IMR-90 (cell line): ENCODE measurements at regions not wholly inside any gene's neighbourhood (a gene's known extent, or its start where the extent isn't known, plus 50 kb on each side); places are given as distances from the start of the nearest gene placed in this dataset.

Source experiments
- ATAC-seq: fragments of 200-7000 bp; cut with Tn5 transposase; 2 replicates; pipeline ENCODE4 v1.9.1; 2020; ENCODE audit warnings: low read depth, mild to moderate bottlenecking, moderate library complexity
- BruUV-seq: library from RNA; stranded (reverse); fragments of 400-500 nt; replicated peaks from 2 replicates; lab custom pipeline; 2021; lab: Mats Ljungman, UMichigan
- CTCF ChIA-PET: fragments of 300-600 bp; formaldehyde crosslinking; extraction: SDS; loops from one replicate; lab custom pipeline; 2021; ENCODE audit warnings: antibody characterized with exemption; lab: Yijun Ruan, JAX
- POLR2A ChIA-PET: fragments of 300-600 bp; sonication (Branson Sonifier 250); formaldehyde crosslinking; loops from one replicate; lab custom pipeline; 2022; ENCODE audit warnings: antibody characterized with exemption; ENCODE audit not compliant: unreplicated experiment; lab: Charles Lee
- DNase-seq: peaks from one replicate; pipeline ENCODE4 v3.0.0; 2013
- H2AFZ ChIP-seq: replicated peaks from 2 replicates; pipeline ENCODE3; 2013; ENCODE audit warnings: low read length, mild to moderate bottlenecking; ENCODE audit not compliant: poor library complexity
- H2AK5ac ChIP-seq: 2 replicates; pipeline ENCODE4 v1.6.1; 2013; ENCODE audit warnings: low read depth, low read length, inconsistent platforms
- H2AK9ac ChIP-seq: replicated peaks from 2 replicates; pipeline ENCODE3; 2013; ENCODE audit warnings: mild to moderate bottlenecking, low read depth, low read length, moderate library complexity; ENCODE audit not compliant: poor library complexity
- H2BK120ac ChIP-seq: 2 replicates; pipeline ENCODE4 v1.6.1; 2013; ENCODE audit warnings: low read depth, low read length, inconsistent platforms
- H2BK15ac ChIP-seq: 3 replicates; pipeline ENCODE4 v1.6.1; 2013; ENCODE audit warnings: low read depth, low read length, inconsistent platforms
- H2BK20ac ChIP-seq: 2 replicates; pipeline ENCODE4 v1.6.1; 2013; ENCODE audit warnings: low read depth, mild to moderate bottlenecking, inconsistent platforms, low read length, moderate library complexity
- H2BK5ac ChIP-seq: 2 replicates; pipeline ENCODE4 v1.6.1; 2013; ENCODE audit warnings: mild to moderate bottlenecking, low read depth, low read length, inconsistent platforms; ENCODE audit not compliant: poor library complexity, severe bottlenecking
- H3K14ac ChIP-seq: replicated peaks from 2 replicates; pipeline ENCODE4 v1.6.1; 2013; ENCODE audit warnings: low read depth, low read length, inconsistent platforms
- H3K18ac ChIP-seq: 2 replicates; pipeline ENCODE4 v1.6.1; 2013; ENCODE audit warnings: low read depth, low read length, control low read depth
- H3K23ac ChIP-seq: 2 replicates; pipeline ENCODE4 v1.6.1; 2013; ENCODE audit warnings: low read depth, low read length, inconsistent platforms
- H3K27ac ChIP-seq: 2 replicates; pipeline ENCODE4 v1.5.1; 2013; ENCODE audit warnings: mild to moderate bottlenecking, control low read depth, low read length; ENCODE audit not compliant: insufficient read depth
- H3K27me3 ChIP-seq: 2 replicates; pipeline ENCODE4 v1.6.1; 2013; ENCODE audit warnings: low read length; ENCODE audit not compliant: control insufficient read depth, insufficient read depth
- H3K36me3 ChIP-seq: 2 replicates; pipeline ENCODE4 v1.6.1; 2013; ENCODE audit warnings: low read length, mixed read lengths; ENCODE audit not compliant: control insufficient read depth, insufficient read depth
- H3K4ac ChIP-seq: 2 replicates; pipeline ENCODE4 v1.6.1; 2013; ENCODE audit warnings: low read depth, low read length, inconsistent platforms
- H3K4me1 ChIP-seq: 2 replicates; pipeline ENCODE4 v1.6.1; 2013; ENCODE audit warnings: low read length, mixed read lengths; ENCODE audit not compliant: control insufficient read depth, insufficient read depth
- H3K4me2 ChIP-seq: 2 replicates; pipeline ENCODE4 v1.6.1; 2013; ENCODE audit warnings: low read depth, mild to moderate bottlenecking, control low read depth, low read length, moderate library complexity
- H3K4me3 ChIP-seq: 2 replicates; pipeline ENCODE4 v1.5.1; 2013; ENCODE audit warnings: low read depth, mild to moderate bottlenecking, control low read depth, low read length, moderate library complexity; ENCODE audit not compliant: insufficient read depth
- H3K56ac ChIP-seq: 2 replicates; pipeline ENCODE4 v1.6.1; 2013; ENCODE audit warnings: low read length, inconsistent platforms; ENCODE audit not compliant: insufficient read depth; ENCODE audit errors: extremely low read depth
- H3K79me1 ChIP-seq, 2 experiments: 2 replicates each; pipeline ENCODE4 v1.6.1; 2013; ENCODE audit warnings: low read length in 2 of 2, inconsistent platforms in 1 of 2, low read depth in 1 of 2
- H3K9ac ChIP-seq: 2 replicates; pipeline ENCODE4 v1.6.1; 2013; ENCODE audit warnings: low read depth, low read length, control low read depth
- H3K9me1 ChIP-seq: 2 replicates; pipeline ENCODE4 v1.6.1; 2013; ENCODE audit warnings: low read length, inconsistent platforms; ENCODE audit not compliant: insufficient read depth
- H3K9me3 ChIP-seq: 2 replicates; pipeline ENCODE4 v1.6.1; 2013; ENCODE audit warnings: low read length; ENCODE audit not compliant: control insufficient read depth, insufficient read depth
- H4K20me1 ChIP-seq: 2 replicates; pipeline ENCODE4 v1.6.1; 2013; ENCODE audit warnings: low read length, inconsistent platforms; ENCODE audit not compliant: insufficient read depth
- H4K5ac ChIP-seq: 2 replicates; pipeline ENCODE4 v1.6.1; 2013; ENCODE audit warnings: mild to moderate bottlenecking, low read depth, low read length, control low read depth
- H4K8ac ChIP-seq, 2 experiments: 2 replicates each; pipeline ENCODE4 v1.6.1; 2013; ENCODE audit warnings: low read depth in 2 of 2, low read length in 2 of 2, control low read depth in 1 of 2, inconsistent platforms in 1 of 2
- H4K91ac ChIP-seq: 2 replicates; pipeline ENCODE4 v1.6.1; 2013; ENCODE audit warnings: low read depth, low read length, inconsistent platforms; ENCODE audit not compliant: insufficient read depth
- BHLHE40 ChIP-seq: fragments of 150-350 bp; IDR thresholded peaks from 2 replicates; pipeline ENCODE4 v1.6.1; 2016; ENCODE audit warnings: mild to moderate bottlenecking, low read depth, low read length
- CEBPB ChIP-seq: IDR thresholded peaks from 2 replicates; pipeline ENCODE4 v1.6.1; 2012; ENCODE audit warnings: low read depth, low read length, improper control_type of control experiment
- CHD1 ChIP-seq: IDR thresholded peaks from 2 replicates; pipeline ENCODE4 v1.6.1; 2012; ENCODE audit warnings: low read depth, low read length, improper control_type of control experiment
- MAFK ChIP-seq: IDR thresholded peaks from 2 replicates; pipeline ENCODE4 v1.6.1; 2012; ENCODE audit warnings: low read depth, low read length, improper control_type of control experiment
- MAZ ChIP-seq: IDR thresholded peaks from 2 replicates; pipeline ENCODE4 v1.6.1; 2012; ENCODE audit warnings: low read depth, mild to moderate bottlenecking, low read length, improper control_type of control experiment, moderate library complexity, borderline replicate concordance
- MXI1 ChIP-seq: IDR thresholded peaks from 2 replicates; pipeline ENCODE4 v1.6.1; 2012; ENCODE audit warnings: low read depth, mild to moderate bottlenecking, low read length, moderate library complexity, borderline replicate concordance
- NFE2L2 ChIP-seq: fragments of 150-350 bp; IDR thresholded peaks from 2 replicates; pipeline ENCODE4 v1.6.1; 2016; ENCODE audit warnings: low read depth, mild to moderate bottlenecking, low read length
- POLR2A ChIP-seq: IDR thresholded peaks from 2 replicates; pipeline ENCODE4 v1.6.1; 2012; ENCODE audit warnings: mild to moderate bottlenecking, low read depth, low read length
- RAD21 ChIP-seq: IDR thresholded peaks from 2 replicates; pipeline ENCODE4 v1.6.1; 2012; ENCODE audit warnings: low read length, improper control_type of control experiment
- RCOR1 ChIP-seq: IDR thresholded peaks from 2 replicates; pipeline ENCODE4 v1.6.1; 2012; ENCODE audit warnings: mild to moderate bottlenecking, low read length, improper control_type of control experiment; ENCODE audit not compliant: insufficient replicate concordance
- RFX5 ChIP-seq: IDR thresholded peaks from 2 replicates; pipeline ENCODE4 v1.8.0; 2012; ENCODE audit warnings: low read depth, mild to moderate bottlenecking, low read length, moderate library complexity
- SMC3 ChIP-seq: fragments of 150-350 bp; IDR thresholded peaks from 2 replicates; pipeline ENCODE4 v1.6.1; 2016; ENCODE audit warnings: low read depth, mild to moderate bottlenecking, antibody characterized with exemption, low read length, moderate library complexity
- WGBS, 2 experiments: methylation state at CpG; one replicate each; pipeline versions ENCODE4 v1.1.5 to v1.1.7; 2013; ENCODE audit warnings: missing lambda C conversion rate in 2 of 2; ENCODE audit not compliant: insufficient read length in 1 of 2; ENCODE audit errors: extremely low coverage in 2 of 2; 5-methylcytosine and 5-hydroxymethylcytosine counted together
- dilution Hi-C: fragments of 300-500 bp; cut with HindIII; formaldehyde crosslinking; loops from one replicate; pipeline ENCODE4 v1.14.3; 2018; ENCODE audit warnings: low sequenced_read_pairs; ENCODE audit not compliant: unreplicated experiment
- in situ Hi-C: fragments of 300-500 bp; cut with MboI; formaldehyde crosslinking; loops from 3 replicates; pipeline ENCODE4 v1.14.3; 2019; ENCODE audit warnings: low sequenced_read_pairs, inconsistent platforms, mixed read lengths
- intact Hi-C: fragments of 100-400 bp; cut with micrococcal nuclease; formaldehyde crosslinking; loops from 2 replicates; pipeline ENCODE4 v1.10.0; 2022
- TF ChIP-seq, protein P1 (sequence below): fragments of 150-350 bp; IDR thresholded peaks from 2 replicates; pipeline ENCODE4 v1.6.1; 2016; ENCODE audit warnings: low read depth, mild to moderate bottlenecking, low read length, moderate library complexity, borderline replicate concordance
- TF ChIP-seq, protein P2 (sequence below): conservative IDR thresholded peaks from 2 replicates; pipeline ENCODE4 v1.5.1; 2012; ENCODE audit warnings: mild to moderate bottlenecking, low read depth, low read length, improper control_type of control experiment

DNA sequence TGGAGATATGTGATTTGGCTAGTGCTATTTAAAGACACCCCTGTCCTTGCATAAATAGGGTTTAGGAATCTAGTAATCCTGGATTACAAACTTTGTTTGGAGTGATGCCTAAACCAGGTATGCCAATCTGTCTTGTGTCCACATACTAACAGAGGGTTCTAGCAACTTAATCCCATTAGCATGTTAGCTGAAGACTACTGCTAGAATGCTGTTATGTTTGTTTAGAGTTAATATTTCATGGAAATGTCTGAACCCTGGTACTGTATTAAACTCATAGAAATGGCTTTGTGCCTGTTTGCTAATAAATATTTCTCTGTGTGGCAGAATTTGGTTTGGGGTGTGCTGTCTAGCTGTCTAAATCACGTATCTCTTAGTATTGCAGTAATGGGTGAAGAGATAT, 150.8 kb downstream of the PFKFB3 start:
- Histone ChIP-seq H3K4me1 (no peaks in the 10 kb centered on the region), H3K9ac (no peak overlapping the region), H4K91ac (no peak overlapping the region), H2BK15ac (no peak overlapping the region), H4K8ac (no peak overlapping the region), H3K27me3 (no peaks in the 10 kb centered on the region), H3K14ac (no peak overlapping the region), H3K4me3 (no peak overlapping the region), H3K56ac (no peak overlapping the region), H3K9me3 (peaks cover 2% of the 10 kb centered on the region; the same call in 1 of the 2 replicates), H3K79me1 (no peaks in the 10 kb centered on the region), H2AK9ac (no peak overlapping the region), H3K23ac (no peak overlapping the region), H4K20me1 (no peaks in the 10 kb centered on the region), H3K4ac (no peak overlapping the region), H3K18ac (no peak overlapping the region), H2BK5ac (no peak overlapping the region), H2AFZ (no peak overlapping the region), H2BK20ac (no peak overlapping the region), H3K36me3 (no peaks in the 10 kb centered on the region), H3K9me1 (no peaks in the 10 kb centered on the region), H2AK5ac (no peak overlapping the region), H3K27ac (no peak overlapping the region), H3K4me2 (no peak overlapping the region), H2BK120ac (no peak overlapping the region), H4K5ac (no peak overlapping the region)
- in situ Hi-C loops = no loop called here
- ChIA-PET POLR2A (no interaction called here), CTCF (no interaction called here)
- DNase-seq = no peak
- ATAC-seq = no peak
- BruUV-seq = no TSS peak
- no CpG with 5 or more reads among the region's 1 CpG for WGBS, 2 experiments
- TF ChIP-seq CEBPB = no peak
- no peak for TF ChIP-seq RFX5
- TF ChIP-seq BHLHE40 = no peak
- TF ChIP-seq MAZ = no peak
- TF ChIP-seq NFE2L2 = no peak
- TF ChIP-seq POLR2A = no peak
- TF ChIP-seq, protein P1, sequence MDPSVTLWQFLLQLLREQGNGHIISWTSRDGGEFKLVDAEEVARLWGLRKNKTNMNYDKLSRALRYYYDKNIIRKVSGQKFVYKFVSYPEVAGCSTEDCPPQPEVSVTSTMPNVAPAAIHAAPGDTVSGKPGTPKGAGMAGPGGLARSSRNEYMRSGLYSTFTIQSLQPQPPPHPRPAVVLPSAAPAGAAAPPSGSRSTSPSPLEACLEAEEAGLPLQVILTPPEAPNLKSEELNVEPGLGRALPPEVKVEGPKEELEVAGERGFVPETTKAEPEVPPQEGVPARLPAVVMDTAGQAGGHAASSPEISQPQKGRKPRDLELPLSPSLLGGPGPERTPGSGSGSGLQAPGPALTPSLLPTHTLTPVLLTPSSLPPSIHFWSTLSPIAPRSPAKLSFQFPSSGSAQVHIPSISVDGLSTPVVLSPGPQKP = no peak
- no peak for TF ChIP-seq SMC3
- TF ChIP-seq, protein P2, sequence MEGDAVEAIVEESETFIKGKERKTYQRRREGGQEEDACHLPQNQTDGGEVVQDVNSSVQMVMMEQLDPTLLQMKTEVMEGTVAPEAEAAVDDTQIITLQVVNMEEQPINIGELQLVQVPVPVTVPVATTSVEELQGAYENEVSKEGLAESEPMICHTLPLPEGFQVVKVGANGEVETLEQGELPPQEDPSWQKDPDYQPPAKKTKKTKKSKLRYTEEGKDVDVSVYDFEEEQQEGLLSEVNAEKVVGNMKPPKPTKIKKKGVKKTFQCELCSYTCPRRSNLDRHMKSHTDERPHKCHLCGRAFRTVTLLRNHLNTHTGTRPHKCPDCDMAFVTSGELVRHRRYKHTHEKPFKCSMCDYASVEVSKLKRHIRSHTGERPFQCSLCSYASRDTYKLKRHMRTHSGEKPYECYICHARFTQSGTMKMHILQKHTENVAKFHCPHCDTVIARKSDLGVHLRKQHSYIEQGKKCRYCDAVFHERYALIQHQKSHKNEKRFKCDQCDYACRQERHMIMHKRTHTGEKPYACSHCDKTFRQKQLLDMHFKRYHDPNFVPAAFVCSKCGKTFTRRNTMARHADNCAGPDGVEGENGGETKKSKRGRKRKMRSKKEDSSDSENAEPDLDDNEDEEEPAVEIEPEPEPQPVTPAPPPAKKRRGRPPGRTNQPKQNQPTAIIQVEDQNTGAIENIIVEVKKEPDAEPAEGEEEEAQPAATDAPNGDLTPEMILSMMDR = no peak
- no peak for TF ChIP-seq CHD1
- no peak for TF ChIP-seq MAFK
- no peak for TF ChIP-seq MXI1
- TF ChIP-seq RAD21 = no peak
- TF ChIP-seq RCOR1 = no peak
- dilution Hi-C loops = no loop called here
- intact Hi-C loops = no loop called here
